HG03196 (cell line): ENCODE measurements at regions not wholly inside any gene's neighbourhood (a gene's known extent, or its start where the extent isn't known, plus 50 kb on each side); places are given as distances from the start of the nearest gene placed in this dataset.

Source experiments
- ATAC-seq: cut with Tn5 transposase; IDR thresholded peaks from one replicate; pipeline ENCODE4 v1.9.1; 2021; ENCODE audit not compliant: unreplicated experiment

- ATAC-seq: no peak
Observed at GRCh38 chr15:25931851-25932250, 68.7 kb upstream of the ATP10A start.

GRCh38 chr15:25930931-25931330, 67.8 kb upstream of the ATP10A start:
- ATAC-seq: no peak
